CD4-positive, alpha-beta T cell treated with Interleukin-12 subunit alpha and Interleukin-12 subunit beta, for 1 hour (primary cell): ENCODE measurements at regions not wholly inside any gene's neighbourhood (a gene's known extent, or its start where the extent isn't known, plus 50 kb on each side); places are given as distances from the start of the nearest gene placed in this dataset.

Source experiments
- DNase-seq: peaks from one replicate; pipeline ENCODE4 v3.0.0-alpha.2; 2020

DNA sequence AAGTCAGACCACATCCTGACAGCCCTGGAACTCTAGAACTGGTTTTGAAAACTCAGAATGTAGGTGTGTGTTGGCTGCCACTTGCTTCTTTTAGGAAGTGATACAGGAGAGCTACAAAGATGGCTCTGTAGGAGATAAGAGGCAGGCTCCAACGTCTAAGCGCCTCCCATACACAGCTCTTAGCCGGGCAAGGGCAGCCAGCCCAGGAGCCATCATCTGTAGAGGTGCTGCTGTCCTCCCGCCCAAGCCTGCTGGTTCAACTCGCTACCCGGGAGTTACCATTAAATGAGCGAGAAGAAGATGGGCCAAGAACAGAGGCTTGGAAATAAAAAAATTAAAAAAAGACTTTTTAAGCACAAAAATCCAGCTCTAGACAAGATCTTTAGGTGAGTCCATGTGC is 61.2 kb upstream of the DIO3 start:
- no peak for DNase-seq

DNA sequence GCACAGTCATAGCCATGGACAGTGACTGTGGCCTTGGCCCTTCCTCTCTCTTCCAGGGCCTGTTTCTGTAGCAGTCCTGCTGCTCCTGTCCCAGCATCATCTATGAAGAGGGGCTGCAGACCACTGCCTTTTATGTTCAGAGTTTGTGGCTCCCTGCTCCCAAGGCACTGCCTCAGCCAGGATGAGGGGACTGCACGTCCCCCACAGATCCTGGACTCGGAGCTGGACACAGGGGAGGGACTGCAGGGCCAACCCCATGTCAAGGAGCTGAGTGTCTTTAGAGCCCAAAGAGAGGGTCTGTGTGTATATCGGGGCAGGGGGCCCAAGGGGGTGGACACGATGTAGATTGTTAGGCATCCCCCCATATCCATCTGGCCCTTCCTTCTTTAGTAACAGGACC is 60.6 kb upstream of the DIO3 start:
- DNase-seq = no peak

DNA sequence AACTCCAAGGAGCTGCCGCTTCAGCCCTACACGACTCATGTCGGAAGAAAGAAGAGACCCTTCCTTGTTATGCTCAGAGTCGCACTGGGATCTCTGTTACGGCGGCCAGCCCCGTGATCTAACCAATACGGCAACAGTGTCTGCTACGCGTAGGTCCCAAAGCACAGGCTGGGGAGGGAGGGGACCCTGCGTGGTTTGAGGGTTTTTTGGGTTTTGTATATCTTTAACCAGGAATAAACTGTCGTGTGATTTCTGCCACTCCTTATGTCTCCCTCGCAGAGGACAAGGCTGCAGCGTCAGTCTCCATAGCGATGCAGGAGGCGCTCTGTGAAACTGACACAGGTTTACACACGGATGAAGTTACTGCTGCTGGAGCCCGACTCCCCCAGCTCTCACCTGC is 60.0 kb upstream of the DIO3 start:
- DNase-seq = no peak

- no peak for DNase-seq
Observed at GRCh38 chr14:101501858-101502615, 59.3 kb upstream of the DIO3 start.

GRCh38 chr14:101502761-101503392 is 58.4 kb upstream of the DIO3 start:
- DNase-seq = no peak

GRCh38 chr14:101503431-101504095 is 57.7 kb upstream of the DIO3 start:
- no peak for DNase-seq

DNA sequence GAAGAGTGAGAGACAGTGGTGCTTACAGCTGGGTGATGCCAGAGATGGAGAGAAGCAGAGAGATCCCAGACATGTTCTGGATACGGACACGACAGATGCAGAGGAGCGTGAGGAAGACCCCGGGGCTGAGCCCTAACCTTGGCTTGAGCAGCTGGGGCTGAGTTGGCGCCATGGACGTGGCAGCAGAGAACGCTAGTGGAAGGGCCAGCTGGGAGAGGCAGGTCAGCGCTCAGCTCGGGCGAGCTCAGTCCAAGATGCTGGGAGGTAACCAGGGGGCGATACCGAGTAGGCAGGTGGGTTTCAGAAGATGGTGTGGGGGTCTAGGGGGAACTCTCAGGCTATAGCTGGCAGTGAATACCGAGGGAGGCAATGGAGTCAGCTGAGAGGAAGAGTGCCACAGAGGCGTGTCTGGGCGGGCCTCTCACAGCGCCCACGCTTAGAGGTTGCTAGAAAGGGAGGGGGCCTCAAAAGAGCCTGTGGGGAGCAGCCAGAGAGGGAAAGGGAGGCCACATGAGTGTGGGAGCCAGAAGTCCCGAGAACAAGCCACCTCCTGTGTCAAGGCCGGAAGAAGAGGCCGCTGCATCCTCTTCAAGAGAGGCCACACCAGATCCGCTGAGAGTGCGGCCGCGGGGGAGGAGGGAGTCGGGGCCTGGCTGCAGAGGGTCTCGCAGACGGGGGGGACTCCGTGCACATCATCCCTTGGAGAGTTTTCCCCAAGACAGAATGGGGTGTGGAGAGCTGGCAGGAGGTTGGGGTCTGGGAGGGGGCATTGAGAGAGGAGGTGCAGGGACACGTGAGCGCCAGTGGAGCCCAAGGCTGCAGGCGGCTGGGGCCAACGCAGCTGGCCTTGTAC is 57.0 kb upstream of the DIO3 start:
- no peak for DNase-seq

- no peak for DNase-seq
Observed at GRCh38 chr14:101505236-101505970, 55.9 kb upstream of the DIO3 start.

DNA sequence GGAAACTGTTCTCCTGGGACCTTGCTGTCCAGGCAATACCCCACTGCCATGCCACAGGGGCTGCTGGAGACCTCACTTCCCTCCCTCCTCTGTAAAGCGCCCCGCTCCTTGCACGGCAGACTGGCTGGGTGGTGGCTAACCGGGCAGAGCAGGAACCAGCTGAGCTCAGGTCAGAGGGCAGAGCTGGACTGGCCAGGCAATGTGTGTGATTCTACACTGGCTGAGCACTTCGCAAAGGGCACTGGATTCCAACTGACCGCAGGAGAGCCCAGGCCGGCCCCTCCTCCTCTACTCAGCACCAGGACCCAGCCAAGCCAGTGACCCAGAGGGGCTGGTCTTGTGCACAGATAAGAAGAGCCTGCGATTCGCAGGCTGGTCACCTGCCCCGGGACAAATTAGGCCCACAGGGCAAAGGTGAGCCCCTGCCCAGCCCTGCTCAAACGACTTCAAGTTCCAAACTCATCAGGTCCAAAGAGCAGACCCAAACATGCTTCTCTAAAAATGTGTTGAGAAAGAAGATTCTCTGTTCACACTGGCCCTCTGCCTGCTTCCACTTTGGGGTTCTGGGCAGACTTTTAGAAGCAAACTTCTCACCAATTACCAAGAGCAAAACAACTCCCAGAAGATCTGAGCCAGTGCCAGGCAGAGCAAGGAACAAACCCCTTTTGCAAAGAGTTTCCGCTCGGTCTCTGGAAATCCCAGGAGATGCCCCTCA is 54.9 kb upstream of the DIO3 start:
- no peak for DNase-seq

- no peak for DNase-seq
Observed at GRCh38 chr14:101506926-101507835, 54.1 kb upstream of the DIO3 start.

DNA sequence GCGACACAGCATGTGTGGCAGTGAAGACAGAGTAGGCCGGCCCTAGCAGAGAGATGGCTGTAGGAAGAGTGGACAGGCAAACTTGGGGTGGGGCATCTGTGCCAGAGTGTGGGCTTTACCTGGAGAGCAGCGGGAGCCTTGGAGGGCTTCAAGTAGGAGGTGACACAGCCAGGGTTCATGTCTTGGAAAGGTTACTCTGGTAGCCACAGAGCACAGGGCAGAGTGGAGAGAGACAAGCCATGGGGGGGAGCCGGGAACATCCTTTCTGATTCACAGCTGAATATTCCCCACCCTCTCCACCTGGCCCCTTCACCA is 53.5 kb upstream of the DIO3 start:
- DNase-seq = no peak

GRCh38 chr14:101508196-101508947 is 52.9 kb upstream of the DIO3 start:
- DNase-seq = no peak

GRCh38 chr14:101508948-101509729 is 52.2 kb upstream of the DIO3 start:
- DNase-seq = no peak

DNA sequence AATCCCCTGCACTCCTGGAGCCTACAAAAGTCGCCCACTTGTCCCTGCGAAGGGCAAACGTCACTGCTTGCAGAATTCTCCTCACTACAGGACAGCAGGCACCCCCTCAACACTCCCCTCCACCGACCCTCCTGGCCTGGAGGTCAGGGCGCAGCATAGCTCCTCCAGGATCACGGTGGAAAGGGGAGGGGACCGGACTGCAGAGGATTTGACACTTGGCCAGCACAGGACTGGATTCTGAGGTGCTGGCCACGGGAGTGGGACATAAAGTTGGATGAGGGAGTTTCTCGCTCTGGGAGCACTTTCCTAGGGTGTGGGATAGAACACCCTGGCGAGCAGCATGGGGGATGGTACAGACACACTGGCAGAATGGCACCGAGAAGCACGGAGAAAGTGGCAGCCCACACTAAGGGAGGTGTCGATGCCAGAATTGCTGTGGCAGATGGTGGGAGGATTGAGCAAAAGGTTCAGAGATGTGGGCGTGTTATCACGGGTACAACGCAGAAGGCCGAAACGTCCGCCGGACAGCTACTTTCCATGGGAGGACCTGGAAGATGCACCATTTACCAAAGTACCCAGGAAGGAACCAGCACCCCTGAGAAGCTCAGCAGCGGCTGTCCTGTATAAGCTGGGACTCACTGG is 51.4 kb upstream of the DIO3 start:
- no peak for DNase-seq

DNA sequence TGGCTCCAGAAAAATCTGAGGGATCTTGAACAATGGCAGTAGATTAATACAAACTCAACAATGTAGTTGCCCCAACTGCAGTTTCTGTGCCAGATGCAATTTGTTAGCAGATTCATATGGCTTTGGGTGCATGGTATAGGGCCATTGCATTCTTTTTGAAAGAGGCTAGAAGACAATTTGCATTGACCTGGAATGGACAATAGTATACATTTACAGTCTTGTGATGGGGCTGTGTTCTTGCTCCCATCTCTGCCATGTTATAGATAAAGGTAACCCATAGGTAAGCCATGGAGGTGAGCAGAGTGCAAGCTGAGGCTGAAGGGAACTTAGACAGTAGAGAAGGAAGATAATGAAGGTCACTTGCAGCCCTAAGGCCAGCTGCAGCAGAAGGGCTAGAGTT is 50.1 kb upstream of the DIO3 start:
- no peak for DNase-seq
